Hepatocyte (in vitro differentiated cells): ENCODE measurements at regions not wholly inside any gene's neighbourhood (a gene's known extent, or its start where the extent isn't known, plus 50 kb on each side); places are given as distances from the start of the nearest gene placed in this dataset.

ENCODE experiments used
- DNase-seq: peaks from one replicate; pipeline ENCODE4 v3.0.0-alpha.2; 2016; ENCODE audit warnings: low spot score
- H2AFZ ChIP-seq: fragments of 200-600 bp; sonication (generic); 2 replicates; pipeline ENCODE4 v1.6.0; 2016; ENCODE audit warnings: antibody characterized with exemption, mild to moderate bottlenecking
- H3K27ac ChIP-seq: fragments of 200-600 bp; sonication (generic); 2 replicates; pipeline ENCODE4 v1.5.1; 2016; ENCODE audit warnings: mild to moderate bottlenecking
- H3K27me3 ChIP-seq: fragments of 200-600 bp; sonication (generic); 2 replicates; pipeline ENCODE4 v1.6.1; 2016
- H3K36me3 ChIP-seq: fragments of 200-600 bp; sonication (generic); replicated peaks from 2 replicates; pipeline ENCODE4 v1.5.1; 2016; ENCODE audit warnings: low read depth; ENCODE audit not compliant: insufficient read depth
- H3K4me1 ChIP-seq: fragments of 200-600 bp; sonication (generic); 2 replicates; pipeline ENCODE4 v1.5.1; 2016; ENCODE audit warnings: mild to moderate bottlenecking, moderate library complexity; ENCODE audit not compliant: insufficient read depth
- H3K4me2 ChIP-seq: fragments of 200-600 bp; sonication (generic); 2 replicates; pipeline ENCODE4 v1.6.0; 2016
- H3K4me3 ChIP-seq: fragments of 200-600 bp; sonication (generic); 2 replicates; pipeline ENCODE4 v1.5.1; 2016; ENCODE audit warnings: mild to moderate bottlenecking
- H3K79me2 ChIP-seq: fragments of 200-600 bp; sonication (generic); 2 replicates; pipeline ENCODE4 v1.6.0; 2017; ENCODE audit warnings: mild to moderate bottlenecking
- H3K9me2 ChIP-seq: fragments of 200-600 bp; sonication (generic); replicated peaks from 2 replicates; pipeline ENCODE4 v1.6.0; 2017; ENCODE audit warnings: mild to moderate bottlenecking; ENCODE audit not compliant: insufficient read depth
- H3K9me3 ChIP-seq: fragments of 200-600 bp; sonication (generic); 2 replicates; pipeline ENCODE4 v1.5.1; 2016; ENCODE audit warnings: low read depth, mild to moderate bottlenecking
- H4K20me1 ChIP-seq: fragments of 200-600 bp; sonication (generic); 2 replicates; pipeline ENCODE4 v1.6.0; 2016; ENCODE audit warnings: mild to moderate bottlenecking; ENCODE audit not compliant: insufficient read depth, poor library complexity, severe bottlenecking
- EZH2 ChIP-seq: fragments of 200-600 bp; sonication (generic); IDR thresholded peaks from 2 replicates; pipeline ENCODE4 v1.6.1; 2016; ENCODE audit warnings: antibody characterized with exemption, mild to moderate bottlenecking, borderline replicate concordance
- EZH2phosphoT487 ChIP-seq: fragments of 200-600 bp; sonication (generic); IDR thresholded peaks from one replicate; pipeline ENCODE4 v1.6.1; 2018; ENCODE audit warnings: antibody characterized with exemption, mild to moderate bottlenecking, low read depth, moderate library complexity; ENCODE audit not compliant: unreplicated experiment, severe bottlenecking
- WGBS: methylation state at CpG from one replicate; pipeline ENCODE4 v1.1.6; 2016; ENCODE audit warnings: low lambda C conversion rate; ENCODE audit errors: missing lambda C conversion rate; 5-methylcytosine and 5-hydroxymethylcytosine counted together
- TF ChIP-seq, protein P1 (sequence below): fragments of 200-600 bp; sonication (generic); IDR thresholded peaks from 2 replicates; pipeline ENCODE4 v1.5.1; 2016; ENCODE audit warnings: antibody characterized with exemption, mild to moderate bottlenecking; ENCODE audit not compliant: poor library complexity

DNA sequence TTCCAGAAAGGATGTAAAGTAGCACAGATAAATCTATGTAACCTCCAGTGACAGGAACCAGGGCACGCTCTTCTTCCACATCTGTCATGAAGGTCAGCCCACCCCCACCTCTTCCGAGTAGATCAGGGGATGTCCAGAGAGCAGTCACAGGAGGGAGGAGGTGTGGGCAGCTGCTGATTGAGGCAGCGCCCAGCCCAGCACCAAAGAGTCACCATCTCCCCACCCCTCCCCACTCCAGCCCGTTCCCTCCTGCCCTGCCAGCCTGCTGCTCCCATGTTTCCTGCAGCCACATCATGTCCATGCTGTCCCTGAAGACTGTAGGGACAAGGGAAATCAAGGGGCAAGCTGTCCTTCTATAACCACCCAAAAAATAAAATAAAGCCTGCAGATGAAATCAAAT lies 269.8 kb downstream of the BCL11A start:
- TF ChIP-seq, protein P1, sequence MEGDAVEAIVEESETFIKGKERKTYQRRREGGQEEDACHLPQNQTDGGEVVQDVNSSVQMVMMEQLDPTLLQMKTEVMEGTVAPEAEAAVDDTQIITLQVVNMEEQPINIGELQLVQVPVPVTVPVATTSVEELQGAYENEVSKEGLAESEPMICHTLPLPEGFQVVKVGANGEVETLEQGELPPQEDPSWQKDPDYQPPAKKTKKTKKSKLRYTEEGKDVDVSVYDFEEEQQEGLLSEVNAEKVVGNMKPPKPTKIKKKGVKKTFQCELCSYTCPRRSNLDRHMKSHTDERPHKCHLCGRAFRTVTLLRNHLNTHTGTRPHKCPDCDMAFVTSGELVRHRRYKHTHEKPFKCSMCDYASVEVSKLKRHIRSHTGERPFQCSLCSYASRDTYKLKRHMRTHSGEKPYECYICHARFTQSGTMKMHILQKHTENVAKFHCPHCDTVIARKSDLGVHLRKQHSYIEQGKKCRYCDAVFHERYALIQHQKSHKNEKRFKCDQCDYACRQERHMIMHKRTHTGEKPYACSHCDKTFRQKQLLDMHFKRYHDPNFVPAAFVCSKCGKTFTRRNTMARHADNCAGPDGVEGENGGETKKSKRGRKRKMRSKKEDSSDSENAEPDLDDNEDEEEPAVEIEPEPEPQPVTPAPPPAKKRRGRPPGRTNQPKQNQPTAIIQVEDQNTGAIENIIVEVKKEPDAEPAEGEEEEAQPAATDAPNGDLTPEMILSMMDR, result no peak
- TF ChIP-seq EZH2phosphoT487 (no peak), EZH2 (no peak)
- 74% methylated on average over 4 of the region's 4 CpGs for WGBS
- Histone ChIP-seq H3K36me3 (no peaks in the 10 kb centered on the region), H3K9me2 (no peaks in the 10 kb centered on the region), H3K4me2 (no peak overlapping the region), H2AFZ (no peak overlapping the region), H4K20me1 (no peaks in the 10 kb centered on the region), H3K27ac (no peak overlapping the region), H3K4me3 (no peak overlapping the region), H3K4me1 (no peaks in the 10 kb centered on the region), H3K9me3 (no peaks in the 10 kb centered on the region), H3K27me3 (no peaks in the 10 kb centered on the region), H3K79me2 (no peaks in the 10 kb centered on the region)
- no peak for DNase-seq

GRCh38 chr2:60282886-60283285 lies 270.6 kb downstream of the BCL11A start:
- no peak overlapping the region for H3K4me3 ChIP-seq
- DNase-seq, result no peak
- H3K9me3 ChIP-seq, result no peaks in the 10 kb centered on the region
- TF ChIP-seq, protein P1, result no peak
- TF ChIP-seq EZH2phosphoT487 (no peak), EZH2 (no peak)
- no peak overlapping the region for H3K4me2 ChIP-seq
- H3K27ac ChIP-seq, result no peak overlapping the region
- no peaks in the 10 kb centered on the region for H3K4me1 ChIP-seq
- no peaks in the 10 kb centered on the region for H3K36me3 ChIP-seq
- H3K79me2 ChIP-seq, result no peaks in the 10 kb centered on the region
- no peak overlapping the region for H2AFZ ChIP-seq
- no peaks in the 10 kb centered on the region for H3K9me2 ChIP-seq
- H3K27me3 ChIP-seq, result no peaks in the 10 kb centered on the region
- no peaks in the 10 kb centered on the region for H4K20me1 ChIP-seq

- DNase-seq, result no peak
- Histone ChIP-seq H4K20me1 (no peaks in the 10 kb centered on the region), H3K4me3 (no peak overlapping the region), H3K36me3 (no peaks in the 10 kb centered on the region), H3K4me2 (no peak overlapping the region), H3K4me1 (no peaks in the 10 kb centered on the region), H3K79me2 (no peaks in the 10 kb centered on the region), H3K9me3 (no peaks in the 10 kb centered on the region), H3K9me2 (no peaks in the 10 kb centered on the region), H2AFZ (no peak overlapping the region), H3K27me3 (no peaks in the 10 kb centered on the region), H3K27ac (no peak overlapping the region)
- TF ChIP-seq EZH2phosphoT487 (no peak), EZH2 (no peak)
- TF ChIP-seq, protein P1, result no peak
- WGBS, result 75% methylated on average over 5 of the region's 5 CpGs
These were observed 271.7 kb downstream of the BCL11A start for GRCh38 chr2:60281730-60282129.

- no peak overlapping the region for H3K4me3 ChIP-seq
- no peaks in the 10 kb centered on the region for H3K9me2 ChIP-seq
- no peaks in the 10 kb centered on the region for H3K27me3 ChIP-seq
- H3K4me2 ChIP-seq, result no peak overlapping the region
- no peaks in the 10 kb centered on the region for H3K4me1 ChIP-seq
- TF ChIP-seq EZH2, result no peak
- TF ChIP-seq, protein P1, result no peak
- TF ChIP-seq EZH2phosphoT487, result no peak
- H3K27ac ChIP-seq, result no peak overlapping the region
- H2AFZ ChIP-seq, result no peak overlapping the region
- H3K36me3 ChIP-seq, result no peaks in the 10 kb centered on the region
- no peaks in the 10 kb centered on the region for H3K79me2 ChIP-seq
- no peak for DNase-seq
- WGBS, result 86% methylated on average over 3 of the region's 3 CpGs
- H4K20me1 ChIP-seq, result no peaks in the 10 kb centered on the region
- H3K9me3 ChIP-seq, result no peaks in the 10 kb centered on the region
These were observed 273.2 kb downstream of the BCL11A start for GRCh38 chr2:60280238-60280637.
